ENCODE measurements at regions not wholly inside any gene's neighbourhood (a gene's known extent, or its start where the extent isn't known, plus 50 kb on each side); places are given as distances from the start of the nearest gene placed in this dataset.

GRCh38 chr2:140144611-140145010 is 1364.4 kb upstream of the NXPH2 start:
- Histone ChIP-seq H3K27me3 (ENCODE audit: control insufficient read depth, extremely low read depth, insufficient read depth, low read length) (no peaks in the 10 kb centered on the region), H3K36me3 (ENCODE audit: control insufficient read depth in 2 of 2, extremely low read depth in 1 of 2, insufficient read depth in 2 of 2, low read length in 2 of 2) (no peaks in the 10 kb centered on the region), H3K27ac (ENCODE audit: control insufficient read depth, insufficient read depth, low read length) (no peak overlapping the region), H3K9ac (ENCODE audit: control insufficient read depth, extremely low read depth, insufficient read depth, low read length) (no peak overlapping the region), H3K9me1 (ENCODE audit: control insufficient read depth, extremely low read depth, insufficient read depth, low read length) (no peaks in the 10 kb centered on the region), H3K79me2 (ENCODE audit: control insufficient read depth, insufficient read depth, low read length) (no peaks in the 10 kb centered on the region), H3K4me2 (ENCODE audit: control insufficient read depth, extremely low read depth, insufficient read depth, low read depth, low read length) (no peak overlapping the region), H3K4me3 (ENCODE audit: control insufficient read depth in 2 of 3, extremely low read depth in 1 of 3, insufficient read depth in 2 of 3, low read depth in 1 of 3, low read length in 3 of 3) (no peak overlapping the region), H3K4me1 (ENCODE audit: control insufficient read depth, extremely low read depth, insufficient read depth, low read length) (no peaks in the 10 kb centered on the region), H3K9me3 (ENCODE audit: control insufficient read depth, low read depth, low read length) (no peaks in the 10 kb centered on the region), H2AFZ (ENCODE audit: control insufficient read depth, low read length) (no peak overlapping the region), H4K20me1 (ENCODE audit: control insufficient read depth, extremely low read depth, insufficient read depth, low read length) (no peaks in the 10 kb centered on the region)
- FAIRE-seq (no peak), DNase-seq (ENCODE audit: low read depth, low spot score) (no peak)
- TF ChIP-seq EZH2 (IDR thresholded peaks at IDR 0.05; ENCODE audit: low read length): no peak
- no peak for TF ChIP-seq CTCF (optimal IDR thresholded peaks at IDR 0.05 in 1 of 3, IDR thresholded peaks at IDR 0.05 in 1 of 3, conservative IDR thresholded peaks at IDR 0.05 in 1 of 3; ENCODE audit: extremely low read depth in 1 of 3, insufficient read depth in 2 of 3, low read length in 3 of 3)
- dilution Hi-C loops (cut with MboI; ENCODE audit: extremely low pct_ligation_motif_present, low sequenced_read_pairs): no loop called here

GRCh38 chr2:140138736-140139135 is 1358.5 kb upstream of the NXPH2 start:
- H3K27ac ChIP-seq (ENCODE audit: control insufficient read depth, insufficient read depth, low read length): no peak overlapping the region
- H3K4me2 ChIP-seq (ENCODE audit: control insufficient read depth, extremely low read depth, insufficient read depth, low read depth, low read length): no peak overlapping the region
- H3K27me3 ChIP-seq (ENCODE audit: control insufficient read depth, extremely low read depth, insufficient read depth, low read length): no peaks in the 10 kb centered on the region
- TF ChIP-seq CTCF (optimal IDR thresholded peaks at IDR 0.05 in 1 of 3, IDR thresholded peaks at IDR 0.05 in 1 of 3, conservative IDR thresholded peaks at IDR 0.05 in 1 of 3; ENCODE audit: extremely low read depth in 1 of 3, insufficient read depth in 2 of 3, low read length in 3 of 3) (no peak), EZH2 (IDR thresholded peaks at IDR 0.05; ENCODE audit: low read length) (no peak)
- dilution Hi-C loops (cut with MboI; ENCODE audit: extremely low pct_ligation_motif_present, low sequenced_read_pairs): no loop called here
- no peaks in the 10 kb centered on the region for H3K79me2 ChIP-seq (ENCODE audit: control insufficient read depth, insufficient read depth, low read length)
- H3K9me1 ChIP-seq (ENCODE audit: control insufficient read depth, extremely low read depth, insufficient read depth, low read length): no peaks in the 10 kb centered on the region
- no peak overlapping the region for H2AFZ ChIP-seq (ENCODE audit: control insufficient read depth, low read length)
- no peak for DNase-seq (ENCODE audit: low read depth, low spot score)
- no peak for FAIRE-seq
- H3K9me3 ChIP-seq (ENCODE audit: control insufficient read depth, low read depth, low read length): no peaks in the 10 kb centered on the region
- H3K36me3 ChIP-seq (ENCODE audit: control insufficient read depth in 2 of 2, extremely low read depth in 1 of 2, insufficient read depth in 2 of 2, low read length in 2 of 2): no peaks in the 10 kb centered on the region
- no peak overlapping the region for H3K4me3 ChIP-seq (ENCODE audit: control insufficient read depth in 2 of 3, extremely low read depth in 1 of 3, insufficient read depth in 2 of 3, low read depth in 1 of 3, low read length in 3 of 3)
- H4K20me1 ChIP-seq (ENCODE audit: control insufficient read depth, extremely low read depth, insufficient read depth, low read length): no peaks in the 10 kb centered on the region
- H3K9ac ChIP-seq (ENCODE audit: control insufficient read depth, extremely low read depth, insufficient read depth, low read length): no peak overlapping the region
- no peaks in the 10 kb centered on the region for H3K4me1 ChIP-seq (ENCODE audit: control insufficient read depth, extremely low read depth, insufficient read depth, low read length)
